Prostate gland (tissue), 2 donors: ENCODE measurements at regions not wholly inside any gene's neighbourhood (a gene's known extent, or its start where the extent isn't known, plus 50 kb on each side); places are given as distances from the start of the nearest gene placed in this dataset.

Experiments used
- CTCF ChIP-seq, 4 experiments: fragments of 200-600 bp in 2 of 4; fragments of 450-650 bp in 2 of 4; sonication (generic) in 2 of 4; IDR thresholded peaks; 1 replicate in 3 of 4; 2 replicates in 1 of 4; pipeline ENCODE4 v1.5.1; 2016 to 2019; ENCODE audit warnings: antibody characterized with exemption in 4 of 4, mild to moderate bottlenecking in 2 of 4, moderate library complexity in 2 of 4
- POLR2A ChIP-seq: fragments of 450-650 bp; IDR thresholded peaks from one replicate; pipeline ENCODE4 v1.6.1; 2016; ENCODE audit warnings: antibody characterized with exemption, mild to moderate bottlenecking

GRCh38 chr3:24965706-24966385, 462.2 kb upstream of the RARB start:
- TF ChIP-seq CTCF (IDR thresholded peaks at IDR 0.05) (no peak), POLR2A (no peak)
